MCF 10A (cell line): ENCODE measurements at regions not wholly inside any gene's neighbourhood (a gene's known extent, or its start where the extent isn't known, plus 50 kb on each side); places are given as distances from the start of the nearest gene placed in this dataset.

Experiments
- BruUV-seq: library from RNA; stranded (reverse); fragments of 400-500 nt; replicated peaks from 2 replicates; lab custom pipeline; 2021; lab: Mats Ljungman, UMichigan
- CTCF ChIA-PET: fragments of 300-600 bp; sonication (Branson Sonifier 250); formaldehyde crosslinking; extraction: SDS; loops from one replicate; lab custom pipeline; 2021; ENCODE audit warnings: antibody characterized with exemption, inconsistent platforms; lab: Yijun Ruan, JAX
- POLR2A ChIA-PET: fragments of 300-600, 350-650 bp; sonication (Branson Sonifier 250); formaldehyde crosslinking; extraction: SDS; loops from one replicate; lab custom pipeline; 2020; ENCODE audit warnings: antibody characterized with exemption, inconsistent platforms; lab: Yijun Ruan, JAX
- DNase-seq: peaks from one replicate; pipeline ENCODE4 v3.0.0-alpha.2; 2018; ENCODE audit not compliant: unreplicated experiment
- H3K27ac Mint-ChIP-seq: one replicate; pipeline ENCODE4 v1.8.0; 2022; ENCODE audit warnings: mild to moderate bottlenecking, low read depth, mixed read lengths; ENCODE audit not compliant: unreplicated experiment
- H3K27me3 Mint-ChIP-seq: one replicate; pipeline ENCODE4 v1.8.0; 2022; ENCODE audit warnings: mixed read lengths; ENCODE audit not compliant: insufficient read depth, unreplicated experiment
- H3K36me3 Mint-ChIP-seq: one replicate; pipeline ENCODE4 v1.8.0; 2022; ENCODE audit warnings: mild to moderate bottlenecking, moderate library complexity, mixed read lengths; ENCODE audit not compliant: insufficient read depth, unreplicated experiment
- H3K4me1 Mint-ChIP-seq: one replicate; pipeline ENCODE4 v1.8.0; 2022; ENCODE audit warnings: mixed read lengths; ENCODE audit not compliant: insufficient read depth, unreplicated experiment
- H3K4me3 Mint-ChIP-seq: one replicate; pipeline ENCODE4 v1.8.0; 2022; ENCODE audit warnings: mild to moderate bottlenecking, moderate library complexity, mixed read lengths; ENCODE audit not compliant: unreplicated experiment
- H3K9me3 Mint-ChIP-seq: one replicate; pipeline ENCODE4 v1.8.0; 2022; ENCODE audit warnings: mixed read lengths; ENCODE audit not compliant: unreplicated experiment
- CTCF ChIP-seq: fragments of 200-600 bp; IDR thresholded peaks from one replicate; pipeline ENCODE4 v1.8.0; 2022; ENCODE audit warnings: antibody characterized with exemption, mild to moderate bottlenecking; ENCODE audit not compliant: unreplicated experiment
- intact Hi-C: fragments of 100-400 bp; cut with micrococcal nuclease; formaldehyde crosslinking; loops from 2 replicates; pipeline ENCODE4 v1.14.1; 2022

GRCh38 chr6:91865889-91866288 lies 1279.0 kb upstream of the MAP3K7 start:
- CTCF ChIA-PET: interaction anchor here (1.0 to 1.1 kb wide), 2 partner anchors 9 to 536 kb away, joined by 3 read pairs; no protein-coding TSS in a partner anchor
- no peaks in the 10 kb centered on the region for H3K9me3 Mint-ChIP-seq
- DNase-seq: no peak
- H3K27ac Mint-ChIP-seq: no peak overlapping the region
- H3K36me3 Mint-ChIP-seq: no peaks in the 10 kb centered on the region
- POLR2A ChIA-PET: no interaction called here
- H3K4me1 Mint-ChIP-seq: no peaks in the 10 kb centered on the region
- no TSS peak for BruUV-seq
- intact Hi-C loops: no loop called here
- TF ChIP-seq CTCF: no peak
- H3K4me3 Mint-ChIP-seq: no peak overlapping the region
- peaks cover 16% of the 10 kb centered on the region for H3K27me3 Mint-ChIP-seq

GRCh38 chr6:91864911-91865310 lies 1278.0 kb upstream of the MAP3K7 start:
- ChIA-PET POLR2A (no interaction called here), CTCF (interaction anchor here (1.1 kb wide), 1 partner anchor 535 kb away, joined by 3 read pairs; no protein-coding TSS in a partner anchor)
- TF ChIP-seq CTCF: no peak
- Mint-ChIP-seq H3K4me3 (no peak overlapping the region), H3K4me1 (no peaks in the 10 kb centered on the region), H3K9me3 (no peaks in the 10 kb centered on the region), H3K27ac (no peak overlapping the region), H3K36me3 (no peaks in the 10 kb centered on the region), H3K27me3 (peaks cover 16% of the 10 kb centered on the region)
- intact Hi-C loops: no loop called here
- DNase-seq: no peak
- no TSS peak for BruUV-seq

GRCh38 chr6:91860541-91861335 lies 1273.9 kb upstream of the MAP3K7 start:
- BruUV-seq: no TSS peak
- Mint-ChIP-seq H3K27me3 (peaks cover 10% of the 10 kb centered on the region), H3K36me3 (no peaks in the 10 kb centered on the region), H3K27ac (no peak overlapping the region), H3K4me1 (no peaks in the 10 kb centered on the region), H3K4me3 (no peak overlapping the region), H3K9me3 (no peaks in the 10 kb centered on the region)
- DNase-seq: no peak
- POLR2A ChIA-PET: no interaction called here
- CTCF ChIA-PET: no interaction called here
- TF ChIP-seq CTCF: no peak
- intact Hi-C loops: no loop called here

- DNase-seq: no peak
- Mint-ChIP-seq H3K9me3 (no peaks in the 10 kb centered on the region), H3K4me1 (no peaks in the 10 kb centered on the region), H3K36me3 (no peaks in the 10 kb centered on the region), H3K27ac (no peak overlapping the region), H3K4me3 (no peak overlapping the region), H3K27me3 (no peaks in the 10 kb centered on the region)
- intact Hi-C loops: no loop called here
- no TSS peak for BruUV-seq
- CTCF ChIA-PET: no interaction called here
- TF ChIP-seq CTCF: no peak
- POLR2A ChIA-PET: no interaction called here
Measured at GRCh38 chr6:91852252-91852651, 1265.4 kb upstream of the MAP3K7 start.
